ENCODE measurements at regions not wholly inside any gene's neighbourhood (a gene's known extent, or its start where the extent isn't known, plus 50 kb on each side); places are given as distances from the start of the nearest gene placed in this dataset.

GRCh38 chr14:39740454-39740853 lies 308.2 kb upstream of the FBXO33 start:
- Histone ChIP-seq H3K9me3 (no peaks in the 10 kb centered on the region), H3K4me1 (no peaks in the 10 kb centered on the region), H3K36me3 (no peaks in the 10 kb centered on the region), H3K4me3 (no peak overlapping the region), H3K27ac (no peak overlapping the region), H3K27me3 (no peaks in the 10 kb centered on the region)
- TF ChIP-seq POLR2A (IDR thresholded peaks at IDR 0.05) (no peak), CTCF (IDR thresholded peaks at IDR 0.05) (no peak), POLR2AphosphoS5 (IDR thresholded peaks at IDR 0.05) (no peak), EP300 (IDR thresholded peaks at IDR 0.05) (no peak)
- DNase-seq: no peak
- intact Hi-C loops (cut with DNase I): no loop called here

- H3K36me3 ChIP-seq: no peaks in the 10 kb centered on the region
- H3K27ac ChIP-seq: no peak overlapping the region
- DNase-seq: no peak
- WGBS, 2 donors: 88% methylated on average over 2 of the region's 2 CpGs
- no peaks in the 10 kb centered on the region for H3K27me3 ChIP-seq
- no peak overlapping the region for H3K4me3 ChIP-seq
- no peaks in the 10 kb centered on the region for H3K9me3 ChIP-seq
- no peaks in the 10 kb centered on the region for H3K4me1 ChIP-seq
- TF ChIP-seq POLR2AphosphoS5 (IDR thresholded peaks at IDR 0.05) (no peak), EP300 (IDR thresholded peaks at IDR 0.05) (no peak), CTCF (IDR thresholded peaks at IDR 0.05) (no peak), POLR2A (IDR thresholded peaks at IDR 0.05) (no peak)
- intact Hi-C loops (cut with DNase I): no loop called here
These were observed 307.6 kb upstream of the FBXO33 start for GRCh38 chr14:39739796-39740195.

- H3K27me3 ChIP-seq: no peaks in the 10 kb centered on the region
- TF ChIP-seq CTCF (IDR thresholded peaks at IDR 0.05) (no peak), POLR2A (IDR thresholded peaks at IDR 0.05) (no peak), EP300 (IDR thresholded peaks at IDR 0.05) (no peak), POLR2AphosphoS5 (IDR thresholded peaks at IDR 0.05) (no peak)
- H3K4me3 ChIP-seq: no peak overlapping the region
- H3K9me3 ChIP-seq: no peaks in the 10 kb centered on the region
- intact Hi-C loops (cut with DNase I): no loop called here
- H3K27ac ChIP-seq: no peak overlapping the region
- no peaks in the 10 kb centered on the region for H3K4me1 ChIP-seq
- H3K36me3 ChIP-seq: no peaks in the 10 kb centered on the region
- DNase-seq: no peak
These were observed 302.1 kb upstream of the FBXO33 start for GRCh38 chr14:39734306-39734705.

GRCh38 chr14:39733741-39734140 lies 301.5 kb upstream of the FBXO33 start:
- Histone ChIP-seq H3K4me1 (no peaks in the 10 kb centered on the region), H3K4me3 (no peak overlapping the region), H3K9me3 (no peaks in the 10 kb centered on the region), H3K36me3 (no peaks in the 10 kb centered on the region), H3K27me3 (no peaks in the 10 kb centered on the region), H3K27ac (no peak overlapping the region)
- 95% methylated on average over 1 of the region's 1 CpG for WGBS, 2 donors
- TF ChIP-seq EP300 (IDR thresholded peaks at IDR 0.05) (no peak), POLR2A (IDR thresholded peaks at IDR 0.05) (no peak), CTCF (IDR thresholded peaks at IDR 0.05) (no peak), POLR2AphosphoS5 (IDR thresholded peaks at IDR 0.05) (no peak)
- DNase-seq: no peak
- intact Hi-C loops (cut with DNase I): no loop called here

GRCh38 chr14:39731912-39732311 lies 299.7 kb upstream of the FBXO33 start:
- Histone ChIP-seq H3K9me3 (no peaks in the 10 kb centered on the region), H3K27ac (no peak overlapping the region), H3K4me3 (no peak overlapping the region), H3K36me3 (no peaks in the 10 kb centered on the region), H3K27me3 (no peaks in the 10 kb centered on the region), H3K4me1 (no peaks in the 10 kb centered on the region)
- no peak for TF ChIP-seq POLR2AphosphoS5 (IDR thresholded peaks at IDR 0.05)
- TF ChIP-seq POLR2A (IDR thresholded peaks at IDR 0.05): no peak
- no peak for TF ChIP-seq CTCF (IDR thresholded peaks at IDR 0.05)
- TF ChIP-seq EP300 (IDR thresholded peaks at IDR 0.05): no peak
- intact Hi-C loops (cut with DNase I): no loop called here
- DNase-seq: no peak
- WGBS, 2 donors: 72 to 82% methylated on average over 2 of the region's 2 CpGs
